DOHH2 (cell line): ENCODE measurements at regions not wholly inside any gene's neighbourhood (a gene's known extent, or its start where the extent isn't known, plus 50 kb on each side); places are given as distances from the start of the nearest gene placed in this dataset.

Experiments used
- H3F3A ChIP-seq: fragments of 200-600 bp; sonication (generic), shearing (Covaris generic); 2 replicates; pipeline ENCODE4 v1.6.0; 2016; ENCODE audit warnings: antibody characterized with exemption, mild to moderate bottlenecking; ENCODE audit not compliant: control insufficient read depth, insufficient read depth
- H3K27ac ChIP-seq: fragments of 200-600 bp; sonication (generic); 2 replicates; pipeline ENCODE4 v1.5.1; 2014; ENCODE audit warnings: low read depth, mild to moderate bottlenecking, low read length, moderate library complexity
- H3K27me3 ChIP-seq: fragments of 200-600 bp; sonication (generic); 2 replicates; pipeline ENCODE4 v1.6.1; 2014; ENCODE audit warnings: mild to moderate bottlenecking, low read length, mixed read lengths; ENCODE audit not compliant: control insufficient read depth
- H3K36me3 ChIP-seq: fragments of 200-600 bp; sonication (generic); 2 replicates; pipeline ENCODE4 v1.6.1; 2014; ENCODE audit warnings: mild to moderate bottlenecking, low read length, moderate library complexity, mixed read lengths; ENCODE audit not compliant: control insufficient read depth
- H3K4me1 ChIP-seq: fragments of 200-600 bp; sonication (generic); 2 replicates; pipeline ENCODE4 v1.6.1; 2014; ENCODE audit warnings: mild to moderate bottlenecking, low read length, mixed read lengths; ENCODE audit not compliant: control insufficient read depth
- H3K4me2 ChIP-seq: fragments of 200-600 bp; sonication (generic); 2 replicates; pipeline ENCODE4 v1.6.0; 2014; ENCODE audit warnings: mild to moderate bottlenecking, low read length, moderate library complexity
- H3K4me3 ChIP-seq: fragments of 200-600 bp; sonication (generic); 2 replicates; pipeline ENCODE4 v1.5.1; 2014; ENCODE audit warnings: mild to moderate bottlenecking, low read length, mixed read lengths
- H3K79me2 ChIP-seq: fragments of 200-600 bp; sonication (generic); 2 replicates; pipeline ENCODE4 v1.6.1; 2014; ENCODE audit warnings: mild to moderate bottlenecking, low read length, mixed read lengths; ENCODE audit not compliant: control insufficient read depth
- H3K9me2 ChIP-seq: fragments of 200-600 bp; sonication (generic); replicated peaks from 2 replicates; pipeline ENCODE4 v1.6.1; 2014; ENCODE audit warnings: mild to moderate bottlenecking, low read length, mixed read lengths; ENCODE audit not compliant: control insufficient read depth
- H3K9me3 ChIP-seq: fragments of 200-600 bp; sonication (generic); 2 replicates; pipeline ENCODE4 v1.6.1; 2014; ENCODE audit warnings: antibody characterized with exemption, low read length, mixed read lengths; ENCODE audit not compliant: control insufficient read depth, insufficient read depth
- H4K20me1 ChIP-seq: fragments of 200-600 bp; sonication (generic); 2 replicates; pipeline ENCODE4 v1.6.0; 2014; ENCODE audit warnings: low read depth, mild to moderate bottlenecking, antibody characterized with exemption, low read length, moderate library complexity; ENCODE audit not compliant: control insufficient read depth, insufficient read depth
- CTCF ChIP-seq: fragments of 200-600 bp; sonication (generic); IDR thresholded peaks from one replicate; pipeline ENCODE4 v1.5.1; 2014; ENCODE audit warnings: antibody characterized with exemption, mild to moderate bottlenecking, low read depth, low read length; ENCODE audit not compliant: poor library complexity, severe bottlenecking
- EZH2phosphoT487 ChIP-seq: fragments of 200-600 bp; sonication (generic); IDR thresholded peaks from 2 replicates; pipeline ENCODE4 v1.6.1; 2017; ENCODE audit warnings: borderline replicate concordance, mild to moderate bottlenecking, antibody characterized with exemption, low read length, moderate library complexity, mixed read lengths

GRCh38 chr16:51039638-51040331 is 111.3 kb downstream of the SALL1 start:
- H3K9me2 ChIP-seq, result no peaks in the 10 kb centered on the region
- no peaks in the 10 kb centered on the region for H3K36me3 ChIP-seq
- H3K27ac ChIP-seq, result no peak overlapping the region
- H3K4me2 ChIP-seq, result no peak overlapping the region
- TF ChIP-seq CTCF (no peak), EZH2phosphoT487 (no peak)
- no peaks in the 10 kb centered on the region for H3K79me2 ChIP-seq
- no peaks in the 10 kb centered on the region for H3K27me3 ChIP-seq
- no peaks in the 10 kb centered on the region for H3K4me1 ChIP-seq
- no peaks in the 10 kb centered on the region for H4K20me1 ChIP-seq
- H3F3A ChIP-seq, result no peaks in the 10 kb centered on the region
- no peaks in the 10 kb centered on the region for H3K9me3 ChIP-seq
- H3K4me3 ChIP-seq, result no peak overlapping the region

- no peaks in the 10 kb centered on the region for H3K27me3 ChIP-seq
- H3K79me2 ChIP-seq, result no peaks in the 10 kb centered on the region
- peaks cover 9% of the 10 kb centered on the region; the same call in 1 of the 2 replicates for H3K4me1 ChIP-seq
- no peaks in the 10 kb centered on the region for H3F3A ChIP-seq
- no peak overlapping the region for H3K27ac ChIP-seq
- H3K9me3 ChIP-seq, result no peaks in the 10 kb centered on the region
- H3K4me3 ChIP-seq, result no peak overlapping the region
- TF ChIP-seq CTCF (no peak), EZH2phosphoT487 (no peak)
- H4K20me1 ChIP-seq, result no peaks in the 10 kb centered on the region
- H3K36me3 ChIP-seq, result no peaks in the 10 kb centered on the region
- no peaks in the 10 kb centered on the region for H3K9me2 ChIP-seq
- no peak overlapping the region for H3K4me2 ChIP-seq
Observed at GRCh38 chr16:51035711-51036110, 115.4 kb downstream of the SALL1 start.

GRCh38 chr16:51035110-51035498 is 116.0 kb downstream of the SALL1 start:
- Histone ChIP-seq H3K9me2 (no peaks in the 10 kb centered on the region), H3F3A (no peaks in the 10 kb centered on the region), H3K9me3 (no peaks in the 10 kb centered on the region), H4K20me1 (no peaks in the 10 kb centered on the region), H3K27me3 (no peaks in the 10 kb centered on the region), H3K27ac (no peak overlapping the region), H3K4me3 (no peak overlapping the region), H3K79me2 (no peaks in the 10 kb centered on the region), H3K4me2 (no peak overlapping the region), H3K36me3 (no peaks in the 10 kb centered on the region), H3K4me1 (peaks cover 9% of the 10 kb centered on the region; the same call in 1 of the 2 replicates)
- TF ChIP-seq EZH2phosphoT487 (no peak), CTCF (no peak)
